ENCODE measurements at regions not wholly inside any gene's neighbourhood (a gene's known extent, or its start where the extent isn't known, plus 50 kb on each side); places are given as distances from the start of the nearest gene placed in this dataset.

DNA sequence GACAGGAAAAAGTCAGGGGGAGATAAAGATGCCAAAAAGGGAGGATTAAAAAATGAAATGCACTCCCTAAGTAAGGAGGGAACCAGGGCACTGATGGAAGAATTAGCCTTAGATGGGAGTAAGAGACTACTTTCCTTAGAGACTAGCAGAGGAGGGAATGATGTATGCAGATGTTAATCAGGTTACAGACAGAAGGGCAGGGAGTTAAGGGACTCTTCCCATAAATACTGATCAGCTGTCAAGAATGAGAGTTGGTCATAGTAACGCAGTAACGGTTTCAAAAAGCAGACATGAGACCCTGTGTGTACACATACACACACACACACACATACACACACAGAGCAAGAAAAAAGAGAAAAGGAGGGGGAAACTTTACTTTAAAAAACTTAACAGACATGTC is 93.4 kb downstream of the PHLDA1 start (continued):
- no peak for TF ChIP-seq ZNF318 (IDR thresholded peaks at IDR 0.05; ENCODE audit: borderline replicate concordance in 1 of 2, low read depth in 1 of 2)
- no peak for TF ChIP-seq SP2 (IDR thresholded peaks at IDR 0.05; ENCODE audit: extremely low read depth, low read depth, low read length, poor library complexity, severe bottlenecking)
- TF ChIP-seq RFX7 (CRISPR knock-in tag; IDR thresholded peaks at IDR 0.05): no peak
- no peak for TF ChIP-seq MBD2 (IDR thresholded peaks at IDR 0.05; ENCODE audit: borderline replicate concordance, low read depth)
- TF ChIP-seq HSF4 (CRISPR knock-in tag; IDR thresholded peaks at IDR 0.05; ENCODE audit: borderline replicate concordance): no peak
- TF ChIP-seq KDM1A (IDR thresholded peaks at IDR 0.05): peak in 1 of 2 experiments; percentile 61; a peak in 2 of 4 replicates
- TF ChIP-seq, protein P1, sequence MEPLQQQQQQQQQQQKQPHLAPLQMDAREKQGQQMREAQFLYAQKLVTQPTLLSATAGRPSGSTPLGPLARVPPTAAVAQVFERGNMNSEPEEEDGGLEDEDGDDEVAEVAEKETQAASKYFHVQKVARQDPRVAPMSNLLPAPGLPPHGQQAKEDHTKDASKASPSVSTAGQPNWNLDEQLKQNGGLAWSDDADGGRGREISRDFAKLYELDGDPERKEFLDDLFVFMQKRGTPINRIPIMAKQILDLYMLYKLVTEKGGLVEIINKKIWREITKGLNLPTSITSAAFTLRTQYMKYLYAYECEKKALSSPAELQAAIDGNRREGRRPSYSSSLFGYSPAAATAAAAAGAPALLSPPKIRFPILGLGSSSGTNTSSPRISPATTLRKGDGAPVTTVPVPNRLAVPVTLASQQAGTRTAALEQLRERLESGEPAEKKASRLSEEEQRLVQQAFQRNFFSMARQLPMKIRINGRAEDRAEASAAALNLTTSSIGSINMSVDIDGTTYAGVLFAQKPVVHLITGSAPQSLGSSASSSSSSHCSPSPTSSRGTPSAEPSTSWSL (CRISPR knock-in tag; IDR thresholded peaks at IDR 0.05; ENCODE audit: borderline replicate concordance): no peak
- peak; percentile 82; the same call in 1 of the 2 replicates for TF ChIP-seq HMBOX1 (IDR thresholded peaks at IDR 0.05)
- TF ChIP-seq HDAC8 (tag; IDR thresholded peaks at IDR 0.05): no peak
- no peak for TF ChIP-seq CAMTA2 (CRISPR knock-in tag; conservative IDR thresholded peaks at IDR 0.05)
- TF ChIP-seq, protein P2, sequence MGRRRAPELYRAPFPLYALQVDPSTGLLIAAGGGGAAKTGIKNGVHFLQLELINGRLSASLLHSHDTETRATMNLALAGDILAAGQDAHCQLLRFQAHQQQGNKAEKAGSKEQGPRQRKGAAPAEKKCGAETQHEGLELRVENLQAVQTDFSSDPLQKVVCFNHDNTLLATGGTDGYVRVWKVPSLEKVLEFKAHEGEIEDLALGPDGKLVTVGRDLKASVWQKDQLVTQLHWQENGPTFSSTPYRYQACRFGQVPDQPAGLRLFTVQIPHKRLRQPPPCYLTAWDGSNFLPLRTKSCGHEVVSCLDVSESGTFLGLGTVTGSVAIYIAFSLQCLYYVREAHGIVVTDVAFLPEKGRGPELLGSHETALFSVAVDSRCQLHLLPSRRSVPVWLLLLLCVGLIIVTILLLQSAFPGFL (CRISPR knock-in tag; IDR thresholded peaks at IDR 0.05): no peak
- no peak for TF ChIP-seq POLR2H (tag; IDR thresholded peaks at IDR 0.05; ENCODE audit: low read depth)
- peak; percentile 65; the same call in 1 of the 2 replicates for TF ChIP-seq SMARCC2 (IDR thresholded peaks at IDR 0.05; ENCODE audit: low read depth)
- TF ChIP-seq HES1 (IDR thresholded peaks at IDR 0.05; ENCODE audit: low read depth): no peak
- TF ChIP-seq MIER1 (IDR thresholded peaks at IDR 0.05; ENCODE audit: low read depth): no peak
